Osteoblast (primary cell): ENCODE measurements at regions not wholly inside any gene's neighbourhood (a gene's known extent, or its start where the extent isn't known, plus 50 kb on each side); places are given as distances from the start of the nearest gene placed in this dataset.

Experiments used
- DNase-seq: peaks from one replicate; pipeline ENCODE4 v3.0.0; 2011; ENCODE audit warnings: low spot score, mixed read lengths; ENCODE audit not compliant: insufficient read length; ENCODE audit errors: missing footprints
- H2AFZ ChIP-seq: 2 replicates; pipeline ENCODE4 v1.6.0; 2011; ENCODE audit warnings: mild to moderate bottlenecking, low read length
- H3K27ac ChIP-seq: 2 replicates; pipeline ENCODE4 v1.5.1; 2011; ENCODE audit warnings: mild to moderate bottlenecking, low read depth, low read length, moderate library complexity
- H3K27me3 ChIP-seq: 2 replicates; pipeline ENCODE4 v1.6.0; 2012; ENCODE audit warnings: mild to moderate bottlenecking, control low read depth, inconsistent platforms, low read length, moderate library complexity; ENCODE audit not compliant: insufficient read depth
- H3K36me3 ChIP-seq: 2 replicates; pipeline ENCODE4 v1.5.1; 2011; ENCODE audit warnings: mild to moderate bottlenecking, low read length, control low read depth, moderate library complexity; ENCODE audit not compliant: insufficient read depth
- H3K4me1 ChIP-seq: 2 replicates; pipeline ENCODE4 v1.5.1; 2011; ENCODE audit warnings: mild to moderate bottlenecking, low read length, control low read depth, moderate library complexity; ENCODE audit not compliant: insufficient read depth
- H3K4me2 ChIP-seq: 2 replicates; pipeline ENCODE4 v1.6.0; 2011; ENCODE audit warnings: mild to moderate bottlenecking, low read length; ENCODE audit not compliant: insufficient read depth
- H3K4me3 ChIP-seq: fragments of 200-600 bp; sonication (generic); 3 replicates; pipeline ENCODE4 v1.5.1; 2012; ENCODE audit warnings: mild to moderate bottlenecking, low read length, inconsistent platforms; ENCODE audit not compliant: insufficient read depth
- H3K79me2 ChIP-seq: 2 replicates; pipeline ENCODE4 v1.6.0; 2012; ENCODE audit warnings: mild to moderate bottlenecking, low read length, control low read depth, inconsistent platforms; ENCODE audit not compliant: insufficient read depth
- H3K9me3 ChIP-seq: 2 replicates; pipeline ENCODE4 v1.5.1; 2011; ENCODE audit warnings: low read depth, low read length, control low read depth
- H4K20me1 ChIP-seq: 2 replicates; pipeline ENCODE4 v1.6.0; 2012; ENCODE audit warnings: mild to moderate bottlenecking, low read length, control low read depth; ENCODE audit not compliant: insufficient read depth
- TF ChIP-seq, protein P1 (sequence below): IDR thresholded peaks from 2 replicates; pipeline ENCODE4 v1.5.1; 2011; ENCODE audit warnings: mild to moderate bottlenecking, low read depth, low read length, moderate library complexity; ENCODE audit errors: extremely low read depth

DNA sequence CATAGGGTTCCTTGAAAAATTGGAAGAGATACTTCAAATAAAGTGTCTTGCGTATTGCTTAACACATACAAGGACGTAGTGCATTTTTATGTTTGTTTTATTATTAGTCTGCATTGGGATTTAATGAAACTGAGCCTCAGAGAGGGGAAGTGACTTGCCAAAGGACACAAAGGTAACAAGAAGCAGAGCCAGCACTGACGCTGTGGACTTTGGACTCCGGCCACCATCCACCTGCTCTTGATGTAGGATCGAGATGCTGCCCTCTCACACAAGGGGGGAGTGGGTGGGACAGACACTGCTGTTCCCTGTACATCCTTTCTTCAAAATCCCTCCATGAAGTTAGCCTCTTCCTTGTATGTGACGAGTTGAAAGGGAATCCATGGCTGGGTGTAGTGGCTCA lies 435.4 kb upstream of the RGMA start:
- no peak for DNase-seq

GRCh38 chr15:93523481-93523880 lies 434.5 kb upstream of the RGMA start:
- H3K4me3 ChIP-seq, result no peak overlapping the region
- no peak overlapping the region for H3K27ac ChIP-seq
- TF ChIP-seq, protein P1, sequence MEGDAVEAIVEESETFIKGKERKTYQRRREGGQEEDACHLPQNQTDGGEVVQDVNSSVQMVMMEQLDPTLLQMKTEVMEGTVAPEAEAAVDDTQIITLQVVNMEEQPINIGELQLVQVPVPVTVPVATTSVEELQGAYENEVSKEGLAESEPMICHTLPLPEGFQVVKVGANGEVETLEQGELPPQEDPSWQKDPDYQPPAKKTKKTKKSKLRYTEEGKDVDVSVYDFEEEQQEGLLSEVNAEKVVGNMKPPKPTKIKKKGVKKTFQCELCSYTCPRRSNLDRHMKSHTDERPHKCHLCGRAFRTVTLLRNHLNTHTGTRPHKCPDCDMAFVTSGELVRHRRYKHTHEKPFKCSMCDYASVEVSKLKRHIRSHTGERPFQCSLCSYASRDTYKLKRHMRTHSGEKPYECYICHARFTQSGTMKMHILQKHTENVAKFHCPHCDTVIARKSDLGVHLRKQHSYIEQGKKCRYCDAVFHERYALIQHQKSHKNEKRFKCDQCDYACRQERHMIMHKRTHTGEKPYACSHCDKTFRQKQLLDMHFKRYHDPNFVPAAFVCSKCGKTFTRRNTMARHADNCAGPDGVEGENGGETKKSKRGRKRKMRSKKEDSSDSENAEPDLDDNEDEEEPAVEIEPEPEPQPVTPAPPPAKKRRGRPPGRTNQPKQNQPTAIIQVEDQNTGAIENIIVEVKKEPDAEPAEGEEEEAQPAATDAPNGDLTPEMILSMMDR, result no peak
- no peak overlapping the region for H3K4me2 ChIP-seq
- no peaks in the 10 kb centered on the region for H3K27me3 ChIP-seq
- H4K20me1 ChIP-seq, result no peaks in the 10 kb centered on the region
- no peaks in the 10 kb centered on the region for H3K79me2 ChIP-seq
- no peaks in the 10 kb centered on the region for H3K9me3 ChIP-seq
- no peaks in the 10 kb centered on the region for H3K36me3 ChIP-seq
- DNase-seq, result no peak
- no peak overlapping the region for H2AFZ ChIP-seq
- no peaks in the 10 kb centered on the region for H3K4me1 ChIP-seq

More for the DNA sequence above, 435.4 kb upstream of the RGMA start:
- H4K20me1 ChIP-seq, result no peaks in the 10 kb centered on the region
- no peaks in the 10 kb centered on the region for H3K27me3 ChIP-seq
- H3K4me1 ChIP-seq, result no peaks in the 10 kb centered on the region
- H2AFZ ChIP-seq, result no peak overlapping the region
- H3K9me3 ChIP-seq, result no peaks in the 10 kb centered on the region
- H3K27ac ChIP-seq, result no peak overlapping the region
- no peaks in the 10 kb centered on the region for H3K36me3 ChIP-seq
- H3K79me2 ChIP-seq, result no peaks in the 10 kb centered on the region
- H3K4me3 ChIP-seq, result no peak overlapping the region
- no peak overlapping the region for H3K4me2 ChIP-seq
- TF ChIP-seq, protein P1, result no peak

DNA sequence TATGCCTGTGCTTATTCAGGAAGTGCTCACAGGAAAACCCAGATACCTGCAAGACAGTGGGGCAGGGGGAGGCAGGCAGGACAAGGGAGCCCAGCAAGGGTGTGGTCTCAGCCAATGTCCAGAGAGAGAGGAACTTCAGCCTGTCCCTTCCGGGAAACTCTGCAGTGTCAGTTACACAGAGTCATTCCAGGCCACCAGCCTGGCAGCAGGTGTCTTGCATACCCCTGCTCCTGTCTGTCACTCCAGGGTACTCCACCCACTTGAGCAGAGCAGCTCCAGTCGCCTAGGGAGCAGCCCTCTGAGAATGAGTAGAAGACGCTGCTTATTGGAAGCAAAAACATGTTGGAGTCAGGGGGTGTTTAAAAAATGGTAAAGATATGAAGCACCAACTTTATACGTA lies 431.2 kb upstream of the RGMA start:
- Histone ChIP-seq H3K27ac (no peak overlapping the region), H3K4me3 (no peak overlapping the region)

GRCh38 chr15:93519599-93519998 lies 430.6 kb upstream of the RGMA start:
- TF ChIP-seq, protein P1, result no peak
- Histone ChIP-seq H3K4me3 (no peak overlapping the region), H3K36me3 (no peaks in the 10 kb centered on the region), H3K27me3 (no peaks in the 10 kb centered on the region), H3K79me2 (no peaks in the 10 kb centered on the region), H3K27ac (no peak overlapping the region), H3K4me2 (no peak overlapping the region), H2AFZ (no peak overlapping the region), H3K4me1 (no peaks in the 10 kb centered on the region), H4K20me1 (no peaks in the 10 kb centered on the region), H3K9me3 (peaks cover 3% of the 10 kb centered on the region)
- DNase-seq, result no peak

More for the DNA sequence above, 431.2 kb upstream of the RGMA start:
- Histone ChIP-seq H3K4me2 (no peak overlapping the region), H3K4me1 (no peaks in the 10 kb centered on the region), H3K9me3 (peaks cover 3% of the 10 kb centered on the region), H3K79me2 (no peaks in the 10 kb centered on the region), H3K36me3 (no peaks in the 10 kb centered on the region), H4K20me1 (no peaks in the 10 kb centered on the region), H3K27me3 (no peaks in the 10 kb centered on the region), H2AFZ (no peak overlapping the region)
- TF ChIP-seq, protein P1, result no peak
- no peak for DNase-seq
